ENCODE measurements at regions not wholly inside any gene's neighbourhood (a gene's known extent, or its start where the extent isn't known, plus 50 kb on each side); places are given as distances from the start of the nearest gene placed in this dataset.

DNA sequence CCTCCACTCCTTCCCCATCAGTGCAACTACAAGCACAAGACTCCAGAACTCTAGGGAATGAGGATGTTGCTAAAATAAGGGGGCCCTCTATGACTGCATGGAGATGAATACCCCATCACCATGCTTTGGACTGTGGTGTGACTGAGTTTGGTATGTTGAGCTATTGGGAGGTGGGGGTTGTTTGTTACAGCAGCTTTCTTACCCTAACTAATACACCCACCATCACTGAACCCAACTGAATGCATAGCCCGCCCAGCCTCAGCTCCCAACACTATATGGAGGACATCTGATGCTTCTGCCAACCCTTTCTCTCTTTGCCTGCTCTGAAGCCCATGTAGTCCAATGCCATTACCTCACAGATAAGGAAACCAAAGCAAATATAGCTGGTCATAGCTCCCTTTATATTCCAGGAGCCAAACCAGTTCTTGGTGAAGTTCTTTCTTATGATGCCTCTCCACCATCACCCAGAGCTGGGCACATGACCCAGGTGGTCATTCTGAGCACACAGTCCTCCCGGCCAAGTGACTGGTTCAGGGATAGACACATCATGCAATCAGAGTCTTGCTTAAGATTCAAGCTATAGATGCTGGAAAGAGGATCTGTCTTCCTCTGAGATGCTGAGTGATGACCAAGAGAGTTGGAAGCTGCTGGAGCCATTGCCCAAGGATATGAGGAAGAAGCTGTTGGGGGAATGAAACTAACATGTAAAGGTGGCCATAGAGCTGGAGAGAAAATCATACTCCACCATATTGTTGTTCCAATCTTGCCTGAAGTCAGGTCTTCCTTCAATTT lies 155.6 kb upstream of the HAAO start:
- no peak for DNase-seq

DNA sequence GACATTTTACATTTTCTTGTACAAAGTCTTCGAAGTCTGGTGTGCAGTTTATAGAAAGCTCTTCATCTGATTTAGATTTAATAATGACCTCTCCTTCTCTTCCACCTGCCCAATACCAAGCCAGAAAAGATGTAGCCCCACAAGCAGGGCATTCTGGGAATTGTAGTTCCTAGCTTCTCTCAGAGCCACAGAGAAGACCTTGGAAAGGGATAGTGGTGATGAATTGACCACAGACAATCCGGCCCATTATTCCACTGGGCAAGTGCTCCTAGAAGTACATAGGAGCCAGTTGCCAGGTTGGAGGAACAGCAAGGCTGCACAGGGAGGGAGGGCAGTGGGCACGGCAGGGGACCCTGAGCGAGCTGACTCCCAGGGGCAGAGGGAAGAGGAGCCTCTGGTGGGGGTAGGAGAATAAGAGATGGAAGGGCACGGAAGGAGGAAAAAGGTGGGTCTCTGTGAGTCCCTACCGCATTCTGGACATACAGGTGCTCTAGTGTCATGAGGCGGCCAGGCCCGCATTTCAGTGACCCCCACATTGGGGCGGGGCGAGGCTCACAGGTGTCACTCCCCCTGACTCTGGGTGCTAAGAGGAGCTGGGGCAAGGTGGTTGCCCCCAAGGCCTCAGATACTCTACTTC lies 152.5 kb upstream of the HAAO start:
- DNase-seq, result no peak

DNA sequence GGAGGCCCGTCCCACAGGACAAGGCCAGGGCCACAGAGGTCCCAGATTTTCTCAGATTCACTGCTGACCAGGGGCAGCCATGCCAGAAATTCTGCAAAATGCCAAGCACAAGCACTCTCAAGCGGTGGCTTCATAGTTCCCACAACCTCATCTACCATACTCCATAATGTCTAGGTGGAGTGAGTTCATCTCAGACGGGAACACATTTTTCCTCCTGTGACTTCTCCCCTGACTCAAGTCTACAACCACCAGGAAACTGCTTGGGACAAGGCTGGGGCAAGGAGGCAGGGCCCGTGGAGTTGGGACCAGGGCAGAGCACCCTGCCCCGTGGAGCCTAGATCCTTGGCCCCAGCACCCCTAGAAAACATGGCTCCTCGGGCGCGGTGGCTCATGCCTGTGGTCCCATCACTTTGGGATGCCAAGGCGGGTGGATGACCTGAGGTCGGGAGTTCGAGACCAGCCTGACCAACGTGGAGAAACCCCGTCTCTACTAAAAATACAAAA lies 150.7 kb upstream of the HAAO start:
- DNase-seq, result no peak

DNA sequence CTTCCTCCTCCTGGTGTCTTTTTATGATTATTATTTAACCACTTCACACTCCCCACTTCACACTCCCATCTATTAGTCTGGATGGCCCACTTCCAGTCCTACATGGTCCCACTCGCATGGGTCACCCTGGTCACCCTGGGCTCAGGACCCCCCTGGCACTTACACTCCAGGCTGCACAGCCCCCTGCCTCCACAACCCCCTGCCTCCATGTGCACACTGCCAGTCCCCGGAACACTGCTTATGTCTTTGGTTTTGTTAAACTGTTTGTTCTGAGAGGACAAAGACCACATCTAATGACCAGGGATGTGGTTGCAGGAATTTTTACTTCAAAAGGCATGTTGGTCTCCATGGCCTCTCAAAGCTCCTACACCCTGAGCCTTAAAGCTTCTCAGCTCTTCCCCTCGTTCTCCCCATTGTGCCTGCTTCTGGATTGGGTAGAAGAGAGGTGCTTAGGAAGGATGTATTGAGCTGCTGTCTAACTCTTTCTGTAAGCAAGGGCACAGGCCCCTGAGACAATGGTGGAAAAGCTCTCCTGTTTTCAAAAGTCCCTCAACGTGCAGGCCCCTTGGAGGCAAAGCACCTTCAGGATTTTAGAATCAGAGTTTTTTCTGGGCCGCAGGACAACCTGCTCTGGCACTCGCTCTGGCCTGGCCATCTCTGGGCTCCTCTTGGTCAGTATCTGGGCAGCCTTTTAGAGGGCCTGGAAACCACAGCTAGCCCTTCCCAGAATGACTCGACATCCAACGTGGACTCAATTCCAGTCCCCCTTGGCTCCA lies 150.0 kb upstream of the HAAO start:
- DNase-seq, result no peak

DNA sequence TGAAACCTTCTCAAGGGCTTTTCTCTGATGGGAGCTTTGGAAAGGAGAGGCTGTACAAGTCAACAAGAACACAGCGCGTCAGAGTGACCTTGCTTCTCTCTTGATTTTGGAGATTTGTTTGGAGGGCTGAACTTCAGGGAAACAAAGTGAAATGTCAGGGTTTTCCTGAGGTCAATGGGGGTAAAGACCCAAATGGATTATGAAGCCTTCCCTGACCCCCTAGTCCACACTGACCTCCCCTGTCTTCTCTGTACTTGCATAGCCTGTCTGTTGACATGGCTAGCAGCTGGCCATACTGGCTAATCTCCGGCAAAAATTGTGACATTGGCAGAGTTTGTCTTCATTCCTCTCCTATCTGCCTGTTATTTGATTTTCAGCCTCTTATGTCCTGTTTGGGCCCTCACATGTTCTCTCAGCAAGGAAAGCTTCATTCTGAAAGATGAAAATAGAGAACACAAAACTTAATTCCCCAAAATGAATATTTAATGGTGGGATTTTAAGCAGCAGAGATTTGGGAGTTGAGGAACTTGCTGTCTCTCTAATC lies 149.3 kb upstream of the HAAO start:
- no peak for DNase-seq

DNA sequence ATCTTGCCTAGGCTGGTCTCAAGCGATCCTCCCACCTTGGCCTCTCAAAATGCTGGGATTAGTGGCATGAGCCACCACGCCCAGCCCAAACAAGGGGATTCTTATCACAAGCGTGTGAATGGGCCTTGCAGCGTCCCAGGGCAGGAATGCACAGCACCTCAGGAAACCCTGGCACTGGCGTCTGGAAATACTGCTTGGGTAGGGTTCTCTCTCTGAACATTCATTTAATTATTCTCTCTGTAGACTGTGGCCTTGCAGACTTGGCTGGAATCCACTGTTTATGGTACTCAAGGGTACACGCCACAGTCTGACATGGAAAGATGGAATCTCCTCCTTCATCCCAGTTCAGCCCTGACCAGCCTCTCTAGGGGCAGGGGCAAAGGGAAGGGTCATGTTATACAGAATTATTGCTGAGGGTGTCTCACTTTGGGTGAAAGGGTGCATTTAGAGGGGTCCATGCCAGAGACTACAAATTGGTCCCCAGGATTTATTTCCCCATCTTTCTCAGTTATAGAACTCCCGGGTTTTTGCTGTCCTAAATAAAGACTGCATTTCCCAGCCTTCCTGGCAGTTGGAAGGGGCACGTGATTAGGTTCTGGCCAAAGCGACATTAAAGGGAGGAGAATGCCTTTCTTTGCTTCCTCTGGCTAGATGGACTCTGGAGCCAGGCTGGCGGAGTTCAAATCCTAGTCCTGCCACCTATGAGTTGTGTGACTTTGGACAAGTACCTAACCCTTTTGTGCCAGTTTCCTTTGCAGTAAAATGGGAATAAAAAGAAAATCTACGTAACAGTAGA lies 147.2 kb upstream of the HAAO start:
- no peak for DNase-seq

DNA sequence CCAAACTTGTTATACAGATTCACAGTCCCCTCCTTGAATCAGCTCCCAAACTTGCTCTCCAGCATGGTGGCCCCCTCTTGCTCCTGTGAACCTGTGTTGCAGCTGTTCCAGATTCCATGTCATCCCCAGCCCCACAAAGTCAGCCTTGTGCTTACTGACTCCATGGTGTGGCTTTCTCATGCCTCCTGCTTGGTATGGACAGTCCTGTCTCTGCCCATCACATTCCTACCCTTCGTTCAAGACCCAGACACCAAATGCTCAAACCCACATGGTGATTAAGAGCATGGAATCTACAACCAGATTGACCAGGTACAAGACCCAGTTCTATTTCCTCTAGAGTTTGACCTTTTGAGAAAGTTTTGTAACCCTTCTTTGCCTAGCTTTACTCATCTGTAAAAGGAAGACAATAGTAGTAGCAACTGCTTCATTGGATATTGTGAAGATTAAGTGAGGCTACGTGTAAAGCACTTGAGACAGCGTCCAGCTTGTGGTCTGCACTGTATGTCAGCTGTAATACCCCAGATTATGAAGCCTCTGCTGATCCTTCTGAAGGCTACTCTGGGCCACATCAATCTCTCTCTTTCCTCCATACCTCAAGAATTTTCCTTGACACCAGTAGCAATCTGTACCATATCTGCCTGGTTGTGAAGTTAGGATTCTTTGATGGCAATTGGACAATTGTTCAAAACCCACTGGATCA lies 146.4 kb upstream of the HAAO start:
- no peak for DNase-seq

DNA sequence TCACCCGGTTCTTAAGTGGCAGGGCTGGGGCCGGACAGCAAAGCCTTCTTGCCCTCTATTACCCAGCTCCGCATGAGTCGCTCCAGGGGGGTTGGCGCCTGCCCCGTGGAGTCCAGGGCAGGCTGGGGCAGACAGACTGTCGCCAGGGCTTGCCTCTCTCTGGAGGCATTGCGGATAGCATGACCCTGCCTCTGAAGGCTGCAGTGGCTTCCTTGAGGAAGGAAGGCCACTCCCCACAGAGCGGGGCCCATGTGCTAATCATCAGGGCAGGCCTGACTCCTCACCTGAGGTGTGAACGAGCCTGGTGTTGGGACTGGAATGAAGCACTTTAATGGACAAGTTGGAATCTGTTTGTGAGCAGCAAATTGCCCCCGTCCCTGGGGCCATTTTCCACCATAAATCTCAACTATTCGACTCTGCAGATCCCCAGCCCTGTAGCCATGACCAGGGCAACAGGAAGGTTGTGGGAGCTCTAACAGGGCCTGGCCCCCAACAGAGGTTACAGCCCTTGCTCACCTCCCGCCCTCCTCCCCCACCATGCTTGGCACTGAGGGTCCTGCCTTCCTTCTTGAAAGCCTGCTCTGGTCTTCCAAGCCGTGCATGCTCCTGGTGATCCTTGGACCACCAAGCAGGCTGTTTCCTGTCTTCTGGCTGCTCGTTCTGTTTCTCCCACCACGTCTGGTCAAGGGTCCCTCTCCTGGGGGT lies 144.9 kb upstream of the HAAO start:
- DNase-seq, result no peak

DNA sequence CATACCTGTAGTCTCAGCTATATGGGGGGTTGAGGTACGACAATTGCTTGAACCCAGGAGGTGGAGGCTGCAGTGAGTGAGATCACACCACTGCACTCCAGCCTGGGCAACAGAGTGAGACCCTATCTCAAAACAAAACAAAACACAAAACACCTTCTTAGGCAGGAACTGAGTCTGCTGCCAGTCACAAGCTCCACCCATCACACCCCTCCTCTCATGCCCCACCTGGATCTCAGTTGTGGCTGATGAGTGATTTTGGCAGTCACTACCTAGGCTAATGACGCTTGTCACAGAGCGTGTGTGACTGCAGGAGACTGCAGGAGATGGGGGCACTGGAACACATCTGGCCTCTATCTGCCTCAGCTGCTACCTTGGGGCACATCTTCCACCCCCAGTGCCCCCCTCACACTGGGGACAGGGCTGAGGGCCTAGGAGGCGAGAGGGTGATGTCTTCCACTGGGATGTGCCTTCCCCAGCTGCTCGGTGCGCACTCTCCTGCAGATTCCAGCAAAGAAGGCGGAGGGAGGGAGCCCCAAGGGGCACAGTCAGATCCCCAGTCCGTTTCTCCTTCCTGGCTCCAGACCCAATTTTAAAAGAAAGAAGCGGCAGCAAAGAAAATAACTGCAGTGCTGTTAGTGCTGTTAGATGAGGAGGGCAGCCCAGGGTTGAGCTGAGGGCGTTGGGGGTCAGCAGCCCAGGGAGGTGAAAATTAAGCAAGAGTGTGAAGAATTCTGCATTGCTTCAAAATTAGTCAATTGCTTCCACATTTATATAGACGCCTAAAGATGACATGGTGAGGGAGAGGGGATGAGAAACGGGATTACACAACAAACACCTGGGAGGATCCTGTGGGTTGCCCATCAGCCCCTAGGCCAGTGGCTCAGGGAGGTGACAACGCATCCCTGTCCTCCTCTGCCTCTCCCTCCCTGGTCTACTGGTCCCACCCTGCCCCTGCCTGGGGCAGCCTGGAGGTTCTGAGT lies 143.6 kb upstream of the HAAO start:
- no peak for DNase-seq

DNA sequence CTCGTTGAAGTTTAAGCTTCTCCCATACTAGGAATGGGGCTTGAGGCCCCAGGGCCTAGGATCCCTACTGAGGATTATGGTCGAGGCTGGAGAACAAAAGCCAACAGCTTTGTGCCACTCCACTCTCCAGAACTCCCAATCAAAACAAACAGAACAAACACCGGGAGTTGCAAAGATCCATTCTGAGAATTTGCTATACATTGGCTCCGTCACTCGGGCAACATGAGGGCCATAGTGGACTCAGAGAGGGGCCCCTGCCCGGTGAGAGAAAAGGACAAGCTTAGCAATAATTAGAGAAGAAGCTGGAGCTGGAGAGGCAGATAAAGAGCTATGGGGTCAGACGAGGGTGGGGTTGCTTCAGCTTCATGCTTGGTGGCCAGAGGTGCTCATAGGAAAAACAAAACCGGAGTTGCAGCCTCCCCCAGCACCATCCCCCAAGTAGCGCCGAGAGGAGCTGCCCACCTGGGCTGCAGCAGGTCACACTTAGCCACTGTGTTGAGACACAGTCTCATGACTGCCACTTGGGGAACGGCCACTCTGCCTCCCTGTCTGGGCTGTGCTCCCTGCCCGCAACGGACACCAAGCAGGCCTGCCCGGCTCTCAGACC lies 142.3 kb upstream of the HAAO start:
- no peak for DNase-seq

DNA sequence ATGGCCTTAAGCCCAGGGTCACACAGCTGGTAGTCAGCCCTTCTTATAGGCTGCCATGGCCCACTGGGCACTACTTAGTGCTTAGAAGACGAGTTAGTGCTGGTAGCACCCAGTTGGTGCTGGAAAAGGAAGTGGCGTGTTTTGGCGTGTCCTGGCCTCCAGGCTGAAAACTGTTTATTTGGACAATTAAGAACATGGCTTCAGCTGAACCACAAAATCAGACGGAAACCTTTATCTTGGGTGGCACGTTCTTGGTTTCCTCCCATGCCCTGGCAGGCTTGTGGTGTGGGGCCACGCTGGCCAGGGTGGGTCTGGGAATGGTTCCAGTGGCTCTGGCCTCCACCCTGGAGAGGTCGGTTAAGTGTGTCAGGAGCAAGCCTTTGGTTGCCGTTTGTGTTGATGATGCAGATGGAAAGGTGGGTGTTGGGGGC lies 141.5 kb upstream of the HAAO start:
- no peak for DNase-seq

DNA sequence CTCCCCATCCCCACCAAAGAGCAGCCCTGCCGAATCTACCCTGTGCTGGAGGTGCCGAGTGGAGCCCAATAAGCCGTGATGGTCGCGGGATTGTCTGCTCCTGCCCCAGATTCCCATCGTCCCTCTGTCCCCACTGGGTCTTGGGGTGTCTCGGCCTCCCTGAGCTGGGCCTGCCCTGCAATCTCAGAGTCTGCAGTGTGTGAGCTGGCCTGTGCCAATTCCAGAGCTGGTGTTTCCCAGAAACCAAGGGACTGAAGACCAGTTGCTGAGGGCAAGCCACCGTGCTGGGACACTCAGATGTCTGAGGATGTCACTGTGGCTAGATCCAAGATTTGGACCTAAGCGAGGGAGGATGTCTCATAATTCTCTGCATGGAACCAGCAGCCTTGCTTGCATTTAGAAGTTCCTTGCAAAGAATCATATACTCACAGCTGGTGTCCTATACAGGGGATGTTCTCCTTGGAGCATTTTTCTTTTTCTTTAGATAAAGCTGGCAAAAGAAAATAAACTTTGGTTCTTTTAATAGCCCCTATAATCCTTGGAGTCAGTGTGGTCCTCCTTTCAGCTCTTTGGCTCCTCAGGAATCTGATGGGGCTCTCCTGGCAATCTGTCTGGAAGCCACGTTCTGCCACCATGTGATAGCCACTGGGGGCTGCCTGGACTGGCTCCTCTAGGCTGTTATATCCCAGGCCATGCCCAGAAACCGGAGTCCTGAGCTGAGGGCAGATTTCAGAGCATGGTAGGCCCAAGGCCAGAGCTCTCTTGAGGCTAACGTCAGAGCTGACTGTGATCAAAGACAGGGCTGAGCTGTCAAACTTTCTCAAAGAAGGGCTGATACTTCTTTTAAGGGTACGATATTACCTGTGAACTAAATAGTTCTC lies 140.1 kb upstream of the HAAO start:
- no peak for DNase-seq

DNA sequence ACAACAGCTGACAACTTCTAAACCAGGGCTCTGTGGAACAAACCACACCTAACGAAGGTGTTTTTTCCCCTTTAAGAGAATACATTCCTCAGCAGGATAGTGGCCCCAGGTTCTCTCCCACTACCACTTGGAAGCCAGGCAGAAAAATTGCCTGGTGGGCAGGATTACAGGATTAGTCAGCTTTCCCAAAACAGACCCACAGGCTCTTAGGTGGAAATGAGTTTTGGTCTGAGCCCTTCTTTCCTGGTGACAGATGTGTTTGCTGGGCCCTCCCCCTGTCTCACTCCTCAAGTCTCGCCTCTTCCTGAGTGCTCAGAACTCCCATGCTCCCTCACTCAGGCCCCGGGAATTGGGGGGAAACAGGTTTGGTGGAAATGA lies 139.4 kb upstream of the HAAO start:
- no peak for DNase-seq

DNA sequence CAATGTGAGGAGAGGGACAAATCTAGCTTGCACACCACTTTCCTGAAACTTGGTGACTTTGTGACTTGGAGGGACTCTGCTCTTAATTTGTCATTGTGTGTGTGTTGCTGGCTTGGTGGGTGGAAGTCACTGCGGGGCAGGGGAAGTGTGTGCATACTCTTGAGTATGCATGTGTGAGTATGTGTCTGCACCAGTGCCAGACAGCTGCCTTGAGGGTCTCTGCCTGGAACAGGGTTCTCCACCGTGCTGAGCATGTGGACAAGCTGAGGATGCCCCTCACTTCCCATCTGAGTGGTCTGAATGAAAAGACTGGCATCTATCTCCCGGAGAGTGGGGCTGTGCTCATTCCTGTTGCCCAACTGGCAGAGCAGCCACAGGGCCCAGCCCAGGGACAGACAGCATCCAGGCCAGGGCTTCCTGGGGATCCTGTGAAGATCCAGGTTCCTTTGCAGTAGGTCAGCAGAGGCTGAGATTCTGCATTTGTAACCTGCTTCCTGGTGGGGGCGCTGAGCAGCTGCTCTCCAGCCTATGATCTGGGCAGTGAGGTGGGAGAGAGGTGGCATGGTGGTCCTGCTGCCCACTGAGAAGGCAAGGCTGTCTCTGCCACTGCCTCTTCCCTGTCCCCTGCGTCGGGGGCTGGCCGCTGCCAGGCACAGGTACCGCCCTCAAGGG lies 138.9 kb upstream of the HAAO start:
- no peak for DNase-seq

DNA sequence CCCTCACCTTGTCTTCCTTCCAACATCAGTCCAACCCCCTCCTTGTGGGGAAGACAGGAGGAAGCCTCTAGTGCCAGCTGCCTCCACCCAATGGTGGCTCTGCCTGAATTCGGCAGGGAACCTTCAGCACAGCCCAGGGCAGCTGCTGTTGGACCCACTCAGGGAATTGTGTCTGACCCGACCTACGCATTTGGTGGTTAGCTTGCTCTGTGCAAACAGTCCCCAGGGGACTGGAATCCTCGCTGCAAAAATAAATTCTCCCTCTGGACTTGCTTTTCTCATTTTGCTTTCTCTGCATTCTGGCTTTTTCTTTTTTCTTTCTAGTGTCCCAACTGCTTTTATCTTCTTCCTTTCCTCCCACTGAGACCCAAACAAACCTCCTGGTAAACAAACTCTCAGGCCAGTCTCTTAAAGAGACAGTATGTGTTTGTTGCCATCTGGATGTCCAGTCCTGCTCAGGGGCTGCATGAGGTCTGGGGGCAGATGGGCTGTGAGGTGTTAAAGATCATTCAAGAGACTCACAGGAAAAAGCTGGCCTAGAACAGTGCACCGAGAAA lies 137.7 kb upstream of the HAAO start:
- DNase-seq, result no peak

DNA sequence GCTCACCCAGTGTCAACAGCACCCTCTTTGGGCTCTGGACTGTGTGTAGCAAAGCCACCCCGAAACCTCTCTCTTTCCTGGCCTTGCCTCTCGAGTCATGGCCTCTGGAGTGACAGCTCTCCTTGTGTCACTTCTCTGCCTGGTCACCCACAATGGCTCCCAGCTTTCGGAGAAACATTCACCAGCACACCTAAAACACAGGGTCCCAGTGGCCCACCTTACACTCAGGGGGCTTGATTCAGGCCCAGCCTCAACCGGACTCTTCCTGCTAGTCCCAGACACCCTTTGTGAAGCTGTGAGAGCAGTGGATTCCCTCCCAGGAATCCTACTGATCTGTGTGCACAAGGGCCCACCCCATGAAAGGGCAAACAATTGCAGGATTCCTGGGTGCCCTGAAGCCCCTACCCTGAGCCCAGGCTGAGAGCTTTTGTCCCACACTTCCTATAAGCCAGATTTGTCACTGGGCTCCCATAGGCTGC lies 137.2 kb upstream of the HAAO start:
- no peak for DNase-seq
